Fibroblast of the aortic adventitia (primary cell): ENCODE measurements at regions not wholly inside any gene's neighbourhood (a gene's known extent, or its start where the extent isn't known, plus 50 kb on each side); places are given as distances from the start of the nearest gene placed in this dataset.

Experiments
- DNase-seq: peaks from one replicate; pipeline ENCODE4 v3.0.0-alpha.2; 2010; ENCODE audit warnings: low read depth
- H3K4me3 ChIP-seq: 2 replicates; pipeline ENCODE4 v1.5.1; 2011; ENCODE audit warnings: low read depth, mild to moderate bottlenecking, control low read depth, low read length, moderate library complexity
- CTCF ChIP-seq: IDR thresholded peaks from 2 replicates; pipeline ENCODE4 v1.5.1; 2011; ENCODE audit warnings: mild to moderate bottlenecking, low read length, control low read depth, inconsistent platforms; ENCODE audit not compliant: insufficient read depth

- H3K4me3 ChIP-seq, result no peak overlapping the region
- no peak for TF ChIP-seq CTCF
- DNase-seq, result no peak
Measured at GRCh38 chr6:9007027-9007426, 571.7 kb upstream of the SLC35B3 start.

GRCh38 chr6:9002833-9003232, 567.5 kb upstream of the SLC35B3 start:
- no peak for TF ChIP-seq CTCF
- H3K4me3 ChIP-seq, result no peak overlapping the region
- no peak for DNase-seq

GRCh38 chr6:8995156-8995555, 559.8 kb upstream of the SLC35B3 start:
- TF ChIP-seq CTCF, result no peak
- no peak overlapping the region for H3K4me3 ChIP-seq
- no peak for DNase-seq

GRCh38 chr6:8993111-8993510, 557.8 kb upstream of the SLC35B3 start:
- no peak overlapping the region for H3K4me3 ChIP-seq
- TF ChIP-seq CTCF, result no peak
- DNase-seq, result no peak

- TF ChIP-seq CTCF, result no peak
- no peak for DNase-seq
- no peak overlapping the region for H3K4me3 ChIP-seq
Measured at GRCh38 chr6:8991844-8992243, 556.5 kb upstream of the SLC35B3 start.

- no peak for TF ChIP-seq CTCF
- H3K4me3 ChIP-seq, result no peak overlapping the region
- DNase-seq, result no peak
Measured at GRCh38 chr6:8990075-8990474, 554.7 kb upstream of the SLC35B3 start.

- TF ChIP-seq CTCF, result peak; percentile 97
- H3K4me3 ChIP-seq, result no peak overlapping the region
- DNase-seq, result peak; percentile 66
Measured at GRCh38 chr6:8983202-8983688, 547.9 kb upstream of the SLC35B3 start.
